Naive B cell (primary cell): ENCODE measurements at regions not wholly inside any gene's neighbourhood (a gene's known extent, or its start where the extent isn't known, plus 50 kb on each side); places are given as distances from the start of the nearest gene placed in this dataset.
A peak's percentile ranks its signal among the peaks of the same experiment; 100 is the strongest.

Source experiments
- ATAC-seq, 2 donors: fragments of 150-1000 bp; cut with Tn5 transposase; 2 replicates each; pipeline ENCODE4 v1.10.0; 2021; ENCODE audit warnings: low read depth in 2 of 2, mild to moderate bottlenecking in 2 of 2, moderate library complexity in 2 of 2
- DNase-seq: peaks from one replicate; pipeline ENCODE4 v3.0.0; 2022
- H3K27ac Mint-ChIP-seq, 6 donors: one replicate each; pipeline ENCODE4 v1.8.0; 2020 to 2022; ENCODE audit warnings: mild to moderate bottlenecking in 6 of 6, mixed read lengths in 6 of 6, moderate library complexity in 5 of 6, inconsistent platforms in 2 of 6
- H3K27me3 Mint-ChIP-seq, 3 donors: one replicate each; pipeline ENCODE4 v1.8.0; 2021 to 2022; ENCODE audit warnings: mixed read lengths in 3 of 3, mild to moderate bottlenecking in 1 of 3
- H3K36me3 Mint-ChIP-seq, 2 donors: one replicate each; pipeline ENCODE4 v1.8.0; 2020 to 2022; ENCODE audit warnings: mixed read lengths in 2 of 2, inconsistent platforms in 1 of 2, mild to moderate bottlenecking in 1 of 2
- H3K4me1 Mint-ChIP-seq, 3 donors: one replicate each; pipeline ENCODE4 v1.8.0; 2020 to 2022; ENCODE audit warnings: mixed read lengths in 3 of 3, inconsistent platforms in 1 of 3, mild to moderate bottlenecking in 1 of 3, moderate library complexity in 1 of 3
- H3K4me3 Mint-ChIP-seq, 8 donors: one replicate each; pipeline ENCODE4 v1.8.0; 2020 to 2022; ENCODE audit warnings: mild to moderate bottlenecking in 8 of 8, mixed read lengths in 8 of 8, moderate library complexity in 8 of 8, inconsistent platforms in 2 of 8
- H3K9me3 Mint-ChIP-seq, 7 donors: one replicate each; pipeline ENCODE4 v1.8.0; 2020 to 2022; ENCODE audit warnings: mixed read lengths in 7 of 7, mild to moderate bottlenecking in 5 of 7, inconsistent platforms in 2 of 7, moderate library complexity in 1 of 7

DNA sequence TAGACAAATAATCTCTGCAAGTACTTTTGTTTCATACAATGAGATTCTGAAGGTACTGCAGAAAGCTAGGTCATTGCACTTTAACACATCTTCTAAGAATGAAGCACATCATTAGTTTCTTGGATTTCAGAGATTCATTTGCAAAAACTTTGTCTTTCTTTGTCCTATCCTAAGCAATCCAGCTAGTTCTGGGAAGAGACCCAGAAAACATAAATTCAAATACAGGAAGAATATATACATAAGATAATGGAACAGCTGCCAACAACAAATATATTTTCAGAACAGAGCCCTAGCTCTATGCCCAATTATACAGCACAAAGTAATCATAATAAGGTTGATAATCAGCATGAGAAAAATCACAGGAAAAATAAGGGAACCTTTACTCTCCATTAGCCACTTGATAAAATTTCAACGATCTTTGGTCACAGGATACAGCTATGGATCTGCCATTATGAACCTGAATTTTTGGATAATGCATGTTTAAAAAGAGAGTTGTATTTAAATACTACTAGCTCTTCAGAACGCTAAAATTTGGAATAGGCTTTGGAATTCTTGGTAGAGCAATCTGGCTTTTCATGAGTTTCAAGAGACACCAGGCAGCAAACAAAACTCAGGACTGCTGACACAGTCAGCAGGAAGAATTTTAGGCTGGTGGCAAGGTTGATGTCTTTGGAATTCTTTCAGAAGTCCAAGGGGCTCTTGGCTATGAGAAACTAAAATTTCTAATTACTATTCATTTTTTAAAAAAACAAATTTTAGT, 250.4 kb upstream of the SMIM21 start:
- Mint-ChIP-seq H3K4me1 (no peaks in the 10 kb centered on the region), H3K27me3 (peaks cover 0 to 4% (median 0%) of the 10 kb centered on the region in 3 donors)

DNA sequence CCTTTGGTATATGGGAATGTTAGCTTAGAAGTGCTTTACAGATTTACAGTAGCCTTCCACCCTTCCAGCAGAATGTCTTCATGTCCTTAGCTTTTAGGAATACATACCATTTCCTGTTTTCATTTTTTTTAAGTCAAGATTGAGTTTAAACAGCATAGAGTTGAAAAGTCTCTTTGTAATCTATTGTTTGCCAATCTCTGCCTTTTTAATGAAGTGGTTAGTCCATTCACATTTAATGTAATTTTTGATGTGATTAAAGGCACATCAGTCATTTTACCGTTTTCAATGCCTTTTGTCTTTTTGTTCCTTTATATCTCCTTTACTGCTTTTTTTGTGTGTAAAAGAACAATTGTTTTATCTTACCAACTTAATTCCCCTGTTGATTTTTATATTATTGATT, 233.4 kb upstream of the SMIM21 start:
- ATAC-seq (no peak), DNase-seq (no peak)
- Mint-ChIP-seq H3K36me3 (peaks cover 0 to 7% of the 10 kb centered on the region in 2 donors), H3K27ac (no peak overlapping the region), H3K27me3 (peaks cover 0 to 5% (median 3%) of the 10 kb centered on the region in 3 donors), H3K9me3 (peaks cover 6 to 37% (median 13%) of the 10 kb centered on the region in 7 donors), H3K4me1 (no peaks in the 10 kb centered on the region), H3K4me3 (no peak overlapping the region)

More for the DNA sequence above, 250.4 kb upstream of the SMIM21 start:
- no peak overlapping the region for H3K27ac Mint-ChIP-seq
- DNase-seq, result no peak
- H3K4me3 Mint-ChIP-seq, result no peak overlapping the region
- H3K36me3 Mint-ChIP-seq, result no peaks in the 10 kb centered on the region
- no peak for ATAC-seq
- H3K9me3 Mint-ChIP-seq, result peaks cover 0 to 5% (median 2%) of the 10 kb centered on the region in 7 donors

DNA sequence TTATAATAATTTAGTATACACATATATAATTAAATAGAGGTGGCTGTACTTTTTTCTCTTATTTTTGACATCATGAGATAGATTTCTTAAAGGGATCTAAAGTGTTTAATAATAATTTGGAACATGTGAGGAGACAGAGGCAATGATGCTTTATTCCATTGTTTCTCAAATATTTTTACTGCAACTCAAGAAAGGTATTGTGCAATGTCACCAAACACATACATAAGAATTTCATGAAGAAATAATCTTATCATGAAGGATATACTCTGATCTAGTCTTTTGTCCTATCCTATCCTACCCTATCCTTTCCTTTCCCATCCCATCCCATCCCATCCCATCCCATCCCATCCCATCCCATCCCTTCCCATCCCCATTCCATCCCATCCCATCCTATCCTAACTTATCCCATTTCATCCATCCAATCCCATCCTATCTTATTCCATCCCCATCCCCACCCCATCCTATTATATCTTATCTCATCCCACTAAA, 232.1 kb upstream of the SMIM21 start:
- Mint-ChIP-seq H3K27me3 (peaks cover 0 to 5% (median 0%) of the 10 kb centered on the region in 3 donors), H3K9me3 (peaks cover 6 to 37% (median 13%) of the 10 kb centered on the region in 7 donors), H3K4me1 (no peaks in the 10 kb centered on the region), H3K4me3 (no peak overlapping the region), H3K36me3 (peaks cover 0 to 7% of the 10 kb centered on the region in 2 donors), H3K27ac (no peak overlapping the region)
- ATAC-seq, result no peak
- no peak for DNase-seq

DNA sequence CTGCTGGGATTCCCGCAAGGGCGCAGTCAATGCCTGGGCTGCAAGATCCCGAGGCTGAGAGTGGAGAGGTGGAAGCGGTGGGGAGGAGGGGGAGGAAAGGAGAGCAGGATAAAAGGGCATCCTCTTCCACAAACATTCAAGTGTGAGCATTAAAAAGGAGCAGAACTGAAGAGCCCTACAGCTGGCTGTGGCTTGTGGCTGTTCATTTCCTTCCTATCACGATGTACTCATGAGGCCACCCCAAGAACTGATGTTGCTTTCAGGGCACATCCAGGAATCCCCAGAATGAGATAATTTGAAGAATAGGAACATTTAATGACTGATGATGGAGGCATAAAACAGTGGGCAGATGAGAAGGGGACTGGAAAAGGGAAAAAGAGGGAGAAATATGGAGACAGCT, 230.8 kb upstream of the SMIM21 start:
- H3K27ac Mint-ChIP-seq, result no peak overlapping the region

DNA sequence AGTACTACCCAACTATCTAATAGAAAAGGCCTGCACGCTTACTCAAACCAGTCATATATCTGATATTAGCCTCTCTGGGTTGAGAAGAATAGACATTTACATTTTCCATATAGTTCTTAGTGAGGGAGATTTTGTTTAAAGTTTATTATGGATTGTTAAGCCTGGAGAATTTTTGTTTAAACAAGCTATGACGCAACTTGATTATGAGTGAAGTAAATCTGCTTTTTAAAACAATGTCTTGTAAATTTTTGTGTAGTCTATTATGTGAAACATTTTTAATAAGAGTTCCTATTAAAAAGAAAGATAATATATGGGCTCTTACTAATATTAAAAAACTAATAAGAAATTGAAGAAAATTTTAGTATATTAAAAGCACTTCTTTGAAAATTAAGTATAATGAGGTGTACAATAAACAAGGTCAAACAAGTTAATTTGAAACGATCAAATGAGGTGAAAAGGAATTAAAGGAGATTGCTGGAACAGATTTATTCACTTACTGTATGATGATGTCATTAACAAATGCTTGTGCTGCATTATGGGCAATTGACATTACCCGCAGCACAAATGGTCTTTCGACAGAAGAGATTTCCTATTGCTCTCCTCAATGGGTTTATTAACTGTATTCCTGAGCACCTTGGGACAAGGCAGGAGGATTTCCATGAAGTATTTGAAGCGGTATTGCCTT, 229.2 kb upstream of the SMIM21 start:
- DNase-seq (no peak), ATAC-seq (no peak)
- H3K36me3 Mint-ChIP-seq, result peaks cover 0 to under 1% of the 10 kb centered on the region in 2 donors
- H3K27ac Mint-ChIP-seq, result no peak overlapping the region
- peaks cover 3 to 19% (median 10%) of the 10 kb centered on the region in 7 donors for H3K9me3 Mint-ChIP-seq
- H3K27me3 Mint-ChIP-seq, result peaks cover 0 to 5% (median 0%) of the 10 kb centered on the region in 3 donors
- H3K4me3 Mint-ChIP-seq, result no peak overlapping the region
- H3K4me1 Mint-ChIP-seq, result no peaks in the 10 kb centered on the region

More for the DNA sequence above, 230.8 kb upstream of the SMIM21 start:
- H3K4me3 Mint-ChIP-seq, result no peak overlapping the region
- peaks cover 6 to 35% (median 13%) of the 10 kb centered on the region in 7 donors for H3K9me3 Mint-ChIP-seq
- no peak for ATAC-seq
- no peaks in the 10 kb centered on the region for H3K4me1 Mint-ChIP-seq
- H3K36me3 Mint-ChIP-seq, result peaks cover 0 to 7% of the 10 kb centered on the region in 2 donors
- H3K27me3 Mint-ChIP-seq, result peaks cover 0 to 5% (median 0%) of the 10 kb centered on the region in 3 donors
- no peak for DNase-seq

DNA sequence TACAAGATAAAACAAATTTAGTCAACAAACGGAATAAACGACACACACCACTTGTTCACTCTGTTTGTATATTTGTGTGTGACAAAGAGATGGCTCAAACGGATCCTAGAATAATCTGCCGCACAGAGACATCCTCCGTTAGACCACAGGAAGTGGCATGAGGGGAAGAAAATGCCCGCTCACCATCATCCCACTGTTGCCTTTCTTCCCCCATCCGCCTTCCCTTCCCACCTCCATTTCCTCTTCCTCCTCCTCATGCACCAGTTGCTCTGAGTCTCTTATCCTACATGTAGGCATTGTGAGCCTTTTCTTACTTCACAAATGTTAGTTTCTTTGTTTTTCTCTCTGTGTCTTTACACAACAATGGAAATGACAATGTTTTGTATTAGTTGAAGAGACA, 228.5 kb upstream of the SMIM21 start:
- no peak overlapping the region for H3K27ac Mint-ChIP-seq
- ATAC-seq, result no peak
- H3K9me3 Mint-ChIP-seq, result peaks cover 3 to 17% (median 8%) of the 10 kb centered on the region in 7 donors
- no peaks in the 10 kb centered on the region for H3K36me3 Mint-ChIP-seq
- peaks cover 0 to 5% (median 0%) of the 10 kb centered on the region in 3 donors for H3K27me3 Mint-ChIP-seq
- H3K4me3 Mint-ChIP-seq, result no peak overlapping the region
- no peaks in the 10 kb centered on the region for H3K4me1 Mint-ChIP-seq
- no peak for DNase-seq

DNA sequence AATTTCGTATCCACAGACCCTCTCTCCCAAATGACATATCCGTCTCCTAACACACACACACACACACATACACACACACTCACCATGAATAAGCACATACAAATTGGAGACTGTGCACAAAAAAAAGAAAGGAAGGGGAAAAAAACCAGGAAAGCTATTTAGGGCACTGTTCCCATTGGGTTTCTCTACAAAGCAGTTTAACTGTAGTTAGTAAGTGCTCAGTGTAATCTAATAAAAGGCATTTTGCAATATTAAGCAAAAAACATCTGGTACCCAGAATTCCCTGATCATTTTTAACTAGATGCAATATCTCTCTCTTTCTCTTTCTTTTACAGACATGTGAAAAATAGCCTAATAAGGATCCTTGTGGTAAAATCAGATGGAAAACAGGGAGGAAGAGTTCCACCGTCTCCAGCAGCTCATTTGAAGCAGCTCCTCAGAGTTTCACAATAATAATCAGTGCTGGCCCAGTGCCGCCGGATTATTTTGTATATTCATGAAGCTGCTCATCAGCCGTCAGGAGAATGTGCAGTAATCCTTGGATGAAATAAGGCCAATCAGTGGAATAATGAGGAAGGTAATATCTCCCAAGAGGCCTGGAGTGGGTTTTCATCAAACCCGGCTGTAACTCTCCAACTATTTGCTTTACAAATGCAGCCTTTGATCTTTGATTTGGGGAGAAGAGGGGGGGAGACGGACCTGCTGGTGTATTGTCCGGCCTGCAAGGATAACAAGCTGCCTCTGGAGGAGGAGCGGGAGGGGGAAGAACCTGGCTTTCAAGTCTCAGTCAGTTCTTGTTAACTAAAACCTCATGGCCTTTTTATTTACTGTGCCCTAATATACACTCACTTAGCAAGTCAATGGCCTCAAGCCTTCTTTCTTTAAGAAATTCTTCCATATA, 227.6 kb upstream of the SMIM21 start:
- no peak overlapping the region for H3K4me3 Mint-ChIP-seq
- H3K27me3 Mint-ChIP-seq, result peaks cover 0 to 5% (median 0%) of the 10 kb centered on the region in 3 donors
- ATAC-seq (no peak), DNase-seq (no peak)
- H3K27ac Mint-ChIP-seq, result peak overlapping the region in 1 of 6 donors; percentile 63
- peaks cover 2 to 11% (median 5%) of the 10 kb centered on the region in 7 donors for H3K9me3 Mint-ChIP-seq
- H3K4me1 Mint-ChIP-seq, result no peaks in the 10 kb centered on the region
- no peaks in the 10 kb centered on the region for H3K36me3 Mint-ChIP-seq

DNA sequence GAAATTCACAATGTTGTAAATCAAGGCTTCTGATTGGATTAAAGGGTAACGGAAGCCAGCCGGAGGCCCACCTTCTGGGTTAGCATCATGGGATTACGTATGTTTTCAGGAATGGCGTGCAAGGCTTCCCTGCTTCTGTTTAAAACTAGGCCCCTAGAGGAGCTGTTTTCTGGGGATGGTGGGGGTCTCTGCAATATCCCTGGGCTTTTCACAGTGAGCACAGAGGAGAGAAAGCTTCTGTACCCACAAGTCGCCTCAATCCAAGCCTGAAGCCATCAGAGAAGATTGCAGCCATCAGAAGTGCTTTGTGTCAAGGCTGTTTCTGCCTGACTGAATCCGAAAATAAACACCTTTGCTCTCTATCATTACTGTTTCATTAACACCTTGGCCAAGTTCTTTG, 226.9 kb upstream of the SMIM21 start:
- Mint-ChIP-seq H3K4me1 (no peaks in the 10 kb centered on the region), H3K4me3 (no peak overlapping the region), H3K9me3 (peaks cover 0 to 8% (median 5%) of the 10 kb centered on the region in 7 donors), H3K27me3 (peaks cover 0 to 5% (median 0%) of the 10 kb centered on the region in 3 donors), H3K36me3 (no peaks in the 10 kb centered on the region), H3K27ac (no peak overlapping the region)
- ATAC-seq, result no peak
- no peak for DNase-seq

DNA sequence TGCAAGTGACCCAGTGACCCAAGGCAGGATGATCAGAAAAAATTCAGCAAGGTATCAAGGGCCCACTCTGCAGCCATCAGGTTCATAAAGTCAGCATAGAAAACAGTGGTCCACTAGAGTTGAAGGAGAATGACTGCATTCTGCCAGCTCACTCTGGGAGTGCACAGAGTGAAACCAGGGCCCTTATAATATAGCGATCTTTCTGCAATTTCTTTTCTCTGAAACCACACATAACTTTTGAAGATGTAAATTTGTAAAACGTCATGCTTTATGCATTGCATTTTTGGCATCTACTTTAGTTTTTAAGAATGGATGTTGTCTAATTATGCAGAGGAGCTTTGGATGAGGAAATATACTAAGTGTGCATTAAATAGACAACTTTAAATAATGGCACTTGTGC, 225.0 kb upstream of the SMIM21 start:
- Mint-ChIP-seq H3K4me1 (no peaks in the 10 kb centered on the region), H3K9me3 (peaks cover 0 to 16% (median 4%) of the 10 kb centered on the region in 7 donors), H3K36me3 (no peaks in the 10 kb centered on the region), H3K27ac (no peak overlapping the region), H3K4me3 (no peak overlapping the region), H3K27me3 (peaks cover 0 to 5% (median 0%) of the 10 kb centered on the region in 3 donors)
- DNase-seq (no peak), ATAC-seq (no peak)

DNA sequence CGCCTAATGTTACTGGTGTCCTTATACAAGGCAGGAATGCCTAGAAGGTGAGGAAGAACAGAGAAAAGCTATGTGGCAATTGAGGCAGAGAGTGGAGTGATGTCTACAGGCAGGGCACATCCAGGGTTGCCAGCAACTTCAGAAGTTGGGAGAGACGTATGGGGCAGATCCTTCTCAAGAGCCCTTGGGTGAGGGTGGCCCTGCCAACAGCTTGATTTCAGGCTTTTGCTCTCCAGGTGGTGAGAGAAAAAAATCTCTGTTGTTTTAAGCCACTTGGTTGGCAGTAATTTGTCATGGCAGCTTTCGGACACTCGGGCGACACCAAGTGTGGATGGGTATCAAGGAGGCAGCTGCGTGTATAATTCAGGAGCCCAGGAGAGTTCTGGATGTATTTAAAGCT, 217.4 kb upstream of the SMIM21 start:
- H3K36me3 Mint-ChIP-seq, result peaks cover 0 to 20% of the 10 kb centered on the region in 2 donors
- H3K4me1 Mint-ChIP-seq, result no peaks in the 10 kb centered on the region
- H3K9me3 Mint-ChIP-seq, result peaks cover 12 to 44% (median 17%) of the 10 kb centered on the region in 7 donors
- no peak for DNase-seq
- H3K27me3 Mint-ChIP-seq, result no peaks in the 10 kb centered on the region
- H3K27ac Mint-ChIP-seq, result no peak overlapping the region
- no peak for ATAC-seq
- no peak overlapping the region for H3K4me3 Mint-ChIP-seq

DNA sequence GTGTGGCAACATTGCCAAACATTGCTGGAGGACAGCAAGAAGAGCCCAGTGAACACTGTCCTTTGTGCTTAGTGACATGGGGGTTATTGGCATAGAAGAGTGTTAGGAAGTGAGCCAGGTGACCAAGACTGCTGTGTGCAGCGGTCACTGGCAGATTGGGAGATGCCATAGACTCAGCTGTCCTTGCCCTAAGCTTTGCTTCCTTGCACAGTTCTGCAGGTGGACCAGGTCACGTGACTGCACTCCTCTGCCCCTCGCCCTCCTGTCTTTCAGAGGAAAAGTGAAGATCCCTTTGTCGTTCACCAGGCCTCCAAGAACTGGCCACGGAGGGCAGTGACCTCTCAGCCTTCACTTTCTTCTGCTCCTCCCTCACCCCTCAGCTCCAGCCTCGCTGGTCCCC, 215.6 kb upstream of the SMIM21 start:
- Mint-ChIP-seq H3K27ac (no peak overlapping the region), H3K9me3 (peaks cover 12 to 39% (median 17%) of the 10 kb centered on the region in 7 donors), H3K36me3 (peaks cover 0 to 20% of the 10 kb centered on the region in 2 donors), H3K4me1 (no peaks in the 10 kb centered on the region), H3K4me3 (no peak overlapping the region), H3K27me3 (no peaks in the 10 kb centered on the region)
- DNase-seq (no peak), ATAC-seq (no peak)

DNA sequence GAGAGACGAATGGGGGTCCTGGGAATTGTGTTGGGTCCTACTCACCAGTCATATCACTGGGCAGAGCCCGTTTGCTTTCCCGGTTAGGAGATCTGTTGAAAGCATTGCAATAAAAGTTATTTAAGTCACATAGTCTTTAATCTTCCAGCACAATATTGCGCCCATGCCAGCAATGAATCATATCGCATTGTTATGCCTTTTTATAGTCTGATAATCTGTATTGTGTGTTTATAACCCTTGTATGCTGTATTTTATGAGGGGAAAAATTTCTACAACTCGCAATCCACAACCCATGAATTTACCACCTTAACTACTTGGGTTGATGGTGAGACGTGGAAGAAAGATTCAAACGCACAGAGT, 211.9 kb upstream of the SMIM21 start:
- DNase-seq, result no peak

More for the DNA sequence above, 211.9 kb upstream of the SMIM21 start:
- Mint-ChIP-seq H3K27me3 (no peaks in the 10 kb centered on the region), H3K27ac (no peak overlapping the region), H3K36me3 (no peaks in the 10 kb centered on the region), H3K4me3 (no peak overlapping the region), H3K4me1 (no peaks in the 10 kb centered on the region), H3K9me3 (peaks cover 0 to 17% (median 4%) of the 10 kb centered on the region in 7 donors)
- ATAC-seq, result no peak
